ENCODE measurements at regions not wholly inside any gene's neighbourhood (a gene's known extent, or its start where the extent isn't known, plus 50 kb on each side); places are given as distances from the start of the nearest gene placed in this dataset.
"Not testable (repeated sequence)": the region's sequence is repeated elsewhere in the genome, so short reads cannot be mapped to it uniquely, and the experiment has no call there.

DNA sequence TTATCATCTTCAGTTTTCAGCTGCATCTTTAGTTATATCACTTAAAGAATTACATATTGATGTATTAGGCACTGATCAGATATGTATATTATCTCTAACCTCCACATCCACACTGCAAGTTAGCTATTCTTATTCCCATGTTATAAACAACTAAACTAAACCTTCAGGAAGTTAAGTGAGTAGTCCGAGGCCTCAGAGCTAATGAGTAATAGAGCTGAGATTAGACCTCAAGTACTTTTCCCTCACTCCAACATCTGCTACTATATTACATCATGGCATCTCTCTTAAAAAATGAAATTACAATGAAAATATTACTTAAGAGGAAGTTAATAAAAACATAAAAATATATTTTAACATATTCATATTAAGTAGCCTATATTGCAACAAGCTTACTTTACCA, 183.6 kb upstream of the MAP2 start:
- Mint-ChIP-seq H3K9me3 (no peaks in the 10 kb centered on the region), H3K4me3 (no peak overlapping the region), H3K27ac (ENCODE audit: unreplicated experiment) (no peak overlapping the region), H3K4me1 (no peaks in the 10 kb centered on the region), H3K36me3 (ENCODE audit: low read depth) (no peaks in the 10 kb centered on the region), H3K27me3 (ENCODE audit: low read depth) (peaks cover 7% of the 10 kb centered on the region)
- no peak for TF ChIP-seq CTCF (conservative IDR thresholded peaks at IDR 0.05)
- DNase-seq (ENCODE audit: low read depth, low spot score) = no peak

DNA sequence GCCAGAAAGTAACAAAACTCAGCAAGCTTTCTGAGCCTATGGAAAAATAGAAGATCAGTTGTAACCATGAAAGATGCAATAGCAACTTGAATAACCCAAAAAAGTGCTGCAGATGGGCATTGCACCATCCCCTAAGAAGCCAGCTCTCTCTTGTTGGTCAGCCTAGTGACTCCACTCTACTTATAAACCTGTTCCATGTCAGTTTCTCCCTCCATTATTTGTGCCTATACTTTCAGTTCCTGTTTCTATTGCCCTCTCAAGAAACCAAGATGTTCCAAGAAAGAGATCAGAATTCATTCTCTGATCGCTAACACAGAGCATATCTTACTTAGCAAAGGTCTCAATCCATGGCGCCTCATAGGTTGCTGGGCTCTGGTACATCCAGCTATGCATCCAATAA, 170.3 kb upstream of the MAP2 start:
- H3K27ac Mint-ChIP-seq (ENCODE audit: unreplicated experiment) = no peak overlapping the region
- H3K27me3 Mint-ChIP-seq (ENCODE audit: low read depth) = no peaks in the 10 kb centered on the region
- H3K36me3 Mint-ChIP-seq (ENCODE audit: low read depth) = no peaks in the 10 kb centered on the region
- TF ChIP-seq CTCF (conservative IDR thresholded peaks at IDR 0.05) = no peak
- H3K4me3 Mint-ChIP-seq = no peak overlapping the region
- peaks cover under 1% of the 10 kb centered on the region for H3K9me3 Mint-ChIP-seq
- DNase-seq (ENCODE audit: low read depth, low spot score) = no peak
- no peaks in the 10 kb centered on the region for H3K4me1 Mint-ChIP-seq

DNA sequence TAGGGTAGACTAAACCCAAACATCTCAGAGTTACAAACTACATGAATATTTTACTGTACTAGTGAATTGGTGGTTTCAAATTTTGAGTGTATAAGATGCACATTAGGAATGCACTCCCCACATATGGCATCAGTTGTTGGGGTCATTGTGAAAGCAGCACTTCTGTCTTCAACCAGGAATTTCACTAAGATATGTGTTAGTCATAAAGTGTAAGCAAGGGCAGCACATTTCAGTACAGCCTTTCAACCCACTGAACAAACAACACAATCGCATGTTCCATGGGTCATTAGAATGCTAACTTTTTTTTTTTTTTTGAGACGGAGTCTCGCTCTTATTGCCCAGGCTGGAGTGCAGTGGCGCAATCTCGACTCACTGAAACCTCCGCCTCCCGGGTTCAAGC, 164.1 kb upstream of the MAP2 start:
- Mint-ChIP-seq H3K4me3 (no peak overlapping the region), H3K9me3 (peaks cover 5% of the 10 kb centered on the region), H3K27me3 (ENCODE audit: low read depth) (no peaks in the 10 kb centered on the region), H3K36me3 (ENCODE audit: low read depth) (peaks cover 2% of the 10 kb centered on the region), H3K4me1 (no peaks in the 10 kb centered on the region), H3K27ac (ENCODE audit: unreplicated experiment) (no peak overlapping the region)
- no peak for DNase-seq (ENCODE audit: low read depth, low spot score)
- no peak for TF ChIP-seq CTCF (conservative IDR thresholded peaks at IDR 0.05)

DNA sequence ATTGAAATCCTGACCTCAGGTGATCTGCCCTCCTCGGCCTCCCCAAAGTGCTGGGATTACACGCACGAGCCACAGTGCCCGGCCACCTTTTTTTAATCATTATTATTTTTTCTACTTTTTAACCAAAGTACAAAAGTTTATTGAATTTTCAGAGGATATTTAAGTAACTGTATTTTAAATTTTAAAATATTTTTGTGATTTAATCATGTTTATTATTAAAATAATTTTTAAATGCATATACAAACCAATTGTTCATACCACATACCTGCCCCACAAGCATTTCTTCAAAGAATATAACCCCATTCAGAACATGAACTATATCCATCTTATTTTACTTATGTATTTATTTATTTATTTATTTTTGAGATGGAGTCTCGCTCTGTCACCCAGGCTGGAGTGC, 163.6 kb upstream of the MAP2 start:
- no peaks in the 10 kb centered on the region for H3K27me3 Mint-ChIP-seq (ENCODE audit: low read depth)
- H3K9me3 Mint-ChIP-seq = peaks cover 5% of the 10 kb centered on the region
- no peak overlapping the region for H3K4me3 Mint-ChIP-seq
- TF ChIP-seq CTCF (conservative IDR thresholded peaks at IDR 0.05) = no peak
- no peak overlapping the region for H3K27ac Mint-ChIP-seq (ENCODE audit: unreplicated experiment)
- peaks cover 2% of the 10 kb centered on the region for H3K36me3 Mint-ChIP-seq (ENCODE audit: low read depth)
- no peaks in the 10 kb centered on the region for H3K4me1 Mint-ChIP-seq
- no peak for DNase-seq (ENCODE audit: low read depth, low spot score)

GRCh38 chr2:209261366-209262053, 162.3 kb upstream of the MAP2 start:
- not testable (repeated sequence) for DNase-seq (ENCODE audit: low read depth, low spot score); H3K27ac Mint-ChIP-seq (ENCODE audit: unreplicated experiment); H3K36me3 Mint-ChIP-seq (ENCODE audit: low read depth); H3K27me3 Mint-ChIP-seq (ENCODE audit: low read depth); H3K9me3 Mint-ChIP-seq; H3K4me1 Mint-ChIP-seq; H3K4me3 Mint-ChIP-seq

- Mint-ChIP-seq H3K9me3 (peaks cover 4% of the 10 kb centered on the region), H3K27me3 (ENCODE audit: low read depth) (no peaks in the 10 kb centered on the region), H3K36me3 (ENCODE audit: low read depth) (no peaks in the 10 kb centered on the region), H3K4me1 (no peaks in the 10 kb centered on the region), H3K27ac (ENCODE audit: unreplicated experiment) (no peak overlapping the region), H3K4me3 (no peak overlapping the region)
- TF ChIP-seq CTCF (conservative IDR thresholded peaks at IDR 0.05) = no peak
- no peak for DNase-seq (ENCODE audit: low read depth, low spot score)
Measured at GRCh38 chr2:209269024-209269423, 154.8 kb upstream of the MAP2 start.

Measured in neural crest cell (in vitro differentiated cells).